DMS79 treated with DMSO at 0.1 percent for 48 hours (cell line): ENCODE measurements at regions not wholly inside any gene's neighbourhood (a gene's known extent, or its start where the extent isn't known, plus 50 kb on each side); places are given as distances from the start of the nearest gene placed in this dataset.

ENCODE experiments used
- DNase-seq: peaks from one replicate; lab custom pipeline; 2025; lab: John Stamatoyannopoulos, UW

- no peak for DNase-seq
Measured at GRCh38 chr4:108527723-108528122, 92.7 kb upstream of the RPL34 start.

GRCh38 chr4:108520807-108521206 lies 99.6 kb upstream of the RPL34 start:
- DNase-seq: no peak

- no peak for DNase-seq
Measured at GRCh38 chr4:108519911-108520601, 100.3 kb upstream of the RPL34 start.

GRCh38 chr4:108519208-108519833 lies 101.1 kb upstream of the RPL34 start:
- no peak for DNase-seq

- DNase-seq: peak; percentile 64
Measured at GRCh38 chr4:108512615-108513505, 107.5 kb upstream of the RPL34 start.

GRCh38 chr4:108511618-108512017 lies 108.8 kb upstream of the RPL34 start:
- DNase-seq: no peak

- DNase-seq: no peak
Measured at GRCh38 chr4:108502356-108502755, 118.0 kb upstream of the RPL34 start.

GRCh38 chr4:108498925-108499324 lies 121.5 kb upstream of the RPL34 start:
- no peak for DNase-seq

- DNase-seq: no peak
Measured at GRCh38 chr4:108493596-108493931, 126.8 kb upstream of the RPL34 start.

GRCh38 chr4:108492816-108493595 lies 127.4 kb upstream of the RPL34 start:
- no peak for DNase-seq

- no peak for DNase-seq
Measured at GRCh38 chr4:108488865-108489264, 131.5 kb upstream of the RPL34 start.

GRCh38 chr4:108486046-108486445 lies 134.3 kb upstream of the RPL34 start:
- DNase-seq: no peak

- no peak for DNase-seq
Measured at GRCh38 chr4:108484187-108484586, 136.2 kb upstream of the RPL34 start.

- no peak for DNase-seq
Measured at GRCh38 chr4:108483650-108484049, 136.7 kb upstream of the RPL34 start.

GRCh38 chr4:108483079-108483478 lies 137.3 kb upstream of the RPL34 start:
- DNase-seq: no peak

- no peak for DNase-seq
Measured at GRCh38 chr4:108480881-108481280, 139.5 kb upstream of the RPL34 start.

GRCh38 chr4:108477527-108478108 lies 142.8 kb upstream of the RPL34 start:
- no peak for DNase-seq

- no peak for DNase-seq
Measured at GRCh38 chr4:108473163-108473720, 147.1 kb upstream of the RPL34 start.

GRCh38 chr4:108466936-108467902 lies 153.2 kb upstream of the RPL34 start:
- DNase-seq: peak; percentile 9

- DNase-seq: peak; percentile 40
Measured at GRCh38 chr4:108465886-108466500, 154.4 kb upstream of the RPL34 start.
